Ishikawa (cell line): ENCODE measurements at regions not wholly inside any gene's neighbourhood (a gene's known extent, or its start where the extent isn't known, plus 50 kb on each side); places are given as distances from the start of the nearest gene placed in this dataset.

Source experiments
- CEBPB ChIP-seq: IDR thresholded peaks from 2 replicates; pipeline ENCODE4 v1.6.1; 2012
- CREB1 ChIP-seq: IDR thresholded peaks from 2 replicates; pipeline ENCODE4 v1.6.1; 2012; ENCODE audit warnings: low read depth
- EGR1 ChIP-seq: IDR thresholded peaks from 2 replicates; pipeline ENCODE4 v1.6.1; 2012
- EP300 ChIP-seq: IDR thresholded peaks from 2 replicates; pipeline ENCODE4 v1.6.1; 2012; ENCODE audit warnings: borderline replicate concordance
- FOXM1 ChIP-seq: IDR thresholded peaks from 2 replicates; pipeline ENCODE4 v1.6.1; 2012; ENCODE audit warnings: low read depth, borderline replicate concordance
- MAX ChIP-seq: IDR thresholded peaks from 2 replicates; pipeline ENCODE4 v1.6.1; 2012
- NFIC ChIP-seq: IDR thresholded peaks from 2 replicates; pipeline ENCODE4 v1.6.1; 2012
- RAD21 ChIP-seq: IDR thresholded peaks from 2 replicates; pipeline ENCODE4 v1.6.1; 2012; ENCODE audit warnings: low read depth
- REST ChIP-seq: IDR thresholded peaks from 2 replicates; pipeline ENCODE4 v1.6.1; 2012; ENCODE audit warnings: low read depth, mild to moderate bottlenecking
- TAF1 ChIP-seq: IDR thresholded peaks from 2 replicates; pipeline ENCODE4 v1.6.1; 2012; ENCODE audit warnings: low read depth, mild to moderate bottlenecking
- TCF12 ChIP-seq: IDR thresholded peaks from 2 replicates; pipeline ENCODE4 v1.6.1; 2012; ENCODE audit warnings: low read depth
- TEAD4 ChIP-seq: IDR thresholded peaks from 2 replicates; pipeline ENCODE4 v1.6.1; 2012
- USF1 ChIP-seq: IDR thresholded peaks from 2 replicates; pipeline ENCODE4 v1.6.1; 2012
- YY1 ChIP-seq: IDR thresholded peaks from 2 replicates; pipeline ENCODE4 v1.6.1; 2012; ENCODE audit warnings: low read depth
- ZBTB7A ChIP-seq: IDR thresholded peaks from 2 replicates; pipeline ENCODE4 v1.6.1; 2012; ENCODE audit warnings: low read depth

- TF ChIP-seq REST (no peak), USF1 (no peak), MAX (no peak), NFIC (no peak), TAF1 (no peak), CREB1 (no peak)
Observed at GRCh38 chr2:22734373-22735045, 650.5 kb upstream of the KLHL29 start.

- no peak for TF ChIP-seq TAF1
- TF ChIP-seq REST, result no peak
Observed at GRCh38 chr2:22737144-22737543, 647.8 kb upstream of the KLHL29 start.

- TF ChIP-seq NFIC (no peak), REST (no peak), FOXM1 (no peak), CEBPB (no peak), YY1 (no peak), EGR1 (no peak), TCF12 (no peak), CREB1 (no peak), EP300 (no peak), ZBTB7A (no peak), TEAD4 (no peak), TAF1 (no peak)
Observed at GRCh38 chr2:22741216-22741615, 643.8 kb upstream of the KLHL29 start.

GRCh38 chr2:22748909-22749308 lies 636.1 kb upstream of the KLHL29 start:
- no peak for TF ChIP-seq CREB1

- TF ChIP-seq EGR1 (no peak), MAX (no peak), CEBPB (no peak), YY1 (no peak), RAD21 (no peak), ZBTB7A (no peak), CREB1 (no peak), FOXM1 (no peak), TAF1 (no peak), USF1 (no peak), TCF12 (no peak), REST (no peak), EP300 (no peak), NFIC (no peak)
Observed at GRCh38 chr2:22753476-22753875, 631.5 kb upstream of the KLHL29 start.
